SK-N-SH (cell line): ENCODE measurements at regions not wholly inside any gene's neighbourhood (a gene's known extent, or its start where the extent isn't known, plus 50 kb on each side); places are given as distances from the start of the nearest gene placed in this dataset.
"Not testable (repeated sequence)": the region's sequence is repeated elsewhere in the genome, so short reads cannot be mapped to it uniquely, and the experiment has no call there.

ENCODE experiments used
- CTCF ChIA-PET: fragments of 300-600, 350-600 bp; formaldehyde crosslinking; extraction: SDS; loops from one replicate; lab custom pipeline; 2021; lab: Yijun Ruan, JAX
- POLR2A ChIA-PET: fragments of 350-600 bp; sonication (Branson Sonifier 250); formaldehyde crosslinking; extraction: SDS; loops from one replicate; lab custom pipeline; 2020; ENCODE audit warnings: antibody characterized with exemption, inconsistent platforms; lab: Yijun Ruan, JAX
- DNase-seq: peaks from one replicate; pipeline ENCODE4 v3.0.0; 2012
- H2AFZ ChIP-seq: fragments of 200-600 bp; sonication (generic); 2 replicates; pipeline ENCODE4 v1.8.1; 2016; ENCODE audit warnings: antibody characterized with exemption, mild to moderate bottlenecking, low read depth
- H3F3A ChIP-seq: fragments of 200-600 bp; sonication (generic); replicated peaks from 2 replicates; pipeline ENCODE3; 2016; ENCODE audit warnings: antibody characterized with exemption, mild to moderate bottlenecking; ENCODE audit not compliant: insufficient read depth
- H3K27ac ChIP-seq, 2 experiments: fragments of 200-500 bp in 1 of 2; fragments of 200-600 bp in 1 of 2; sonication (Bioruptor generic) in 1 of 2; sonication (generic), shearing (Covaris generic) in 1 of 2; 2 replicates each; pipeline versions ENCODE4 v1.5.1 to v1.6.1; 2014 to 2016; ENCODE audit warnings: low read depth in 2 of 2, inconsistent platforms in 1 of 2, low read length in 1 of 2, mild to moderate bottlenecking in 1 of 2, mixed read lengths in 1 of 2
- H3K27me3 ChIP-seq: fragments of 200-600 bp; sonication (generic), shearing (Covaris generic); 2 replicates; pipeline ENCODE4 v1.6.1; 2016; ENCODE audit warnings: mixed run types; ENCODE audit not compliant: insufficient read depth
- H3K36me3 ChIP-seq, 2 experiments: fragments of 200-500 bp in 1 of 2; fragments of 200-600 bp in 1 of 2; sonication (Bioruptor generic) in 1 of 2; sonication (generic) in 1 of 2; replicated peaks in 1 of 2; 2 replicates each; pipeline versions ENCODE3 to v1.5.1; 2014 to 2016; ENCODE audit warnings: low read length in 1 of 2, mild to moderate bottlenecking in 1 of 2; ENCODE audit not compliant: insufficient read depth in 2 of 2, control insufficient read depth in 1 of 2
- H3K4me1 ChIP-seq, 2 experiments: fragments of 200-500 bp in 1 of 2; fragments of 200-600 bp in 1 of 2; sonication (Bioruptor generic) in 1 of 2; sonication (generic), shearing (Covaris generic) in 1 of 2; 2 replicates each; pipeline versions ENCODE4 v1.5.1 to v1.6.1; 2014 to 2016; ENCODE audit warnings: low read depth in 1 of 2, low read length in 1 of 2, mixed run types in 1 of 2; ENCODE audit not compliant: insufficient read depth in 2 of 2, control insufficient read depth in 1 of 2
- H3K4me2 ChIP-seq: fragments of 200-600 bp; sonication (generic), shearing (Covaris generic); 2 replicates; pipeline ENCODE4 v1.6.1; 2017; ENCODE audit warnings: mixed run types
- H3K4me3 ChIP-seq, 2 experiments: fragments of 200-500 bp in 1 of 2; fragments of 200-600 bp in 1 of 2; sonication (Bioruptor generic) in 1 of 2; sonication (generic), shearing (Covaris generic) in 1 of 2; 2 replicates each; pipeline versions ENCODE4 v1.5.1 to v1.8.1; 2014 to 2016; ENCODE audit warnings: low read depth in 2 of 2, inconsistent platforms in 1 of 2, low read length in 1 of 2, mild to moderate bottlenecking in 1 of 2, mixed read lengths in 1 of 2, moderate library complexity in 1 of 2
- H3K79me2 ChIP-seq: fragments of 200-600 bp; sonication (generic); 2 replicates; pipeline ENCODE4 v1.8.1; 2017; ENCODE audit warnings: mild to moderate bottlenecking; ENCODE audit not compliant: insufficient read depth
- H3K9ac ChIP-seq: fragments of 200-600 bp; sonication (generic); 2 replicates; pipeline ENCODE4 v1.6.1; 2017; ENCODE audit warnings: mixed run types
- H3K9me2 ChIP-seq: fragments of 200-600 bp; sonication (generic); 2 replicates; pipeline ENCODE4 v1.6.1; 2017; ENCODE audit warnings: mixed run types
- H3K9me3 ChIP-seq: fragments of 200-600 bp; sonication (generic); 2 replicates; pipeline ENCODE4 v1.6.1; 2017; ENCODE audit warnings: mixed run types, mild to moderate bottlenecking, moderate library complexity
- H4K20me1 ChIP-seq: fragments of 200-600 bp; sonication (generic); 2 replicates; pipeline ENCODE4 v1.6.1; 2017; ENCODE audit warnings: mild to moderate bottlenecking, mixed run types; ENCODE audit not compliant: insufficient read depth
- CHD2 ChIP-seq: fragments of 150-350 bp; IDR thresholded peaks from 2 replicates; pipeline ENCODE4 v1.6.1; 2018; ENCODE audit warnings: low read length; ENCODE audit not compliant: partially characterized antibody
- EP300 ChIP-seq, 2 experiments: IDR thresholded peaks; 2 replicates each; pipeline versions ENCODE4 v1.4.0 to v1.6.1; 2012; ENCODE audit warnings: borderline replicate concordance in 1 of 2, low read depth in 1 of 2, low read length in 1 of 2
- EZH2phosphoT487 ChIP-seq: fragments of 200-600 bp; sonication (generic); IDR thresholded peaks from 2 replicates; pipeline ENCODE4 v1.6.1; 2017; ENCODE audit warnings: low read depth, mixed run types, mild to moderate bottlenecking, antibody characterized with exemption, moderate library complexity, borderline replicate concordance
- FOSL2 ChIP-seq: IDR thresholded peaks from 2 replicates; pipeline ENCODE4 v1.4.0; 2012; ENCODE audit warnings: low read depth, mild to moderate bottlenecking, moderate library complexity, borderline replicate concordance
- FOXM1 ChIP-seq: IDR thresholded peaks from 2 replicates; pipeline ENCODE4 v1.4.0; 2012; ENCODE audit warnings: low read depth, mild to moderate bottlenecking
- GABPA ChIP-seq: IDR thresholded peaks from 2 replicates; pipeline ENCODE4 v1.4.0; 2012; ENCODE audit warnings: low read depth, mild to moderate bottlenecking
- JUND ChIP-seq: IDR thresholded peaks from 2 replicates; pipeline ENCODE4 v1.4.0; 2012
- MAX ChIP-seq: IDR thresholded peaks from 2 replicates; pipeline ENCODE4 v1.4.0; 2012; ENCODE audit warnings: low read depth
- MEF2A ChIP-seq: IDR thresholded peaks from 2 replicates; pipeline ENCODE4 v1.4.0; 2012; ENCODE audit warnings: low read depth, borderline replicate concordance
- MXI1 ChIP-seq: IDR thresholded peaks from 2 replicates; pipeline ENCODE4 v1.6.1; 2012; ENCODE audit warnings: mild to moderate bottlenecking, low read depth, low read length, improper control_type of control experiment
- NFIC ChIP-seq: IDR thresholded peaks from 2 replicates; pipeline ENCODE4 v1.4.0; 2012; ENCODE audit warnings: borderline replicate concordance
- NRF1 ChIP-seq: IDR thresholded peaks from 2 replicates; pipeline ENCODE4 v1.6.1; 2012; ENCODE audit warnings: low read depth, mild to moderate bottlenecking, low read length
- PBX3 ChIP-seq: IDR thresholded peaks from 2 replicates; pipeline ENCODE4; 2012
- RAD21 ChIP-seq: IDR thresholded peaks from 2 replicates; pipeline ENCODE4 v1.6.1; 2012; ENCODE audit warnings: mild to moderate bottlenecking, low read length
- REST ChIP-seq: IDR thresholded peaks from 2 replicates; pipeline ENCODE4 v1.6.1; 2012; ENCODE audit warnings: mild to moderate bottlenecking, low read depth, low read length, moderate library complexity
- RFX5 ChIP-seq: IDR thresholded peaks from 2 replicates; pipeline ENCODE4 v1.6.1; 2012; ENCODE audit warnings: mild to moderate bottlenecking, improper control_type of control experiment, low read length
- TAF1 ChIP-seq: IDR thresholded peaks from 2 replicates; pipeline ENCODE4 v1.6.1; 2012; ENCODE audit warnings: low read depth, mild to moderate bottlenecking, low read length, moderate library complexity, borderline replicate concordance
- TCF12 ChIP-seq: IDR thresholded peaks from 2 replicates; pipeline ENCODE4 v1.4.0; 2012
- YY1 ChIP-seq: IDR thresholded peaks from 2 replicates; pipeline ENCODE4 v1.4.0; 2012; ENCODE audit warnings: low read depth, mild to moderate bottlenecking
- ZBTB33 ChIP-seq: IDR thresholded peaks from 2 replicates; pipeline ENCODE4 v1.4.0; 2012; ENCODE audit warnings: low read depth, borderline replicate concordance
- WGBS: methylation state at CpG from one replicate; pipeline ENCODE4 v1.1.6; 2017; ENCODE audit warnings: low lambda C conversion rate; 5-methylcytosine and 5-hydroxymethylcytosine counted together

GRCh38 chr15:62907275-62907674, 135.3 kb upstream of the TPM1 start:
- H3K27me3 ChIP-seq, result no peaks in the 10 kb centered on the region
- no peak overlapping the region for H3K9ac ChIP-seq
- ChIA-PET POLR2A (no interaction called here), CTCF (interaction anchor here (0.8 to 1.6 kb wide), 5 partner anchors 9 to 187 kb away, joined by 3 to 7 read pairs (median 3); no protein-coding TSS in a partner anchor)
- no peaks in the 10 kb centered on the region for H3K79me2 ChIP-seq
- TF ChIP-seq FOXM1, result no peak
- no peak for TF ChIP-seq EP300 (IDR thresholded peaks at IDR 0.05; ENCODE audit: borderline replicate concordance in 1 of 2, low read depth in 1 of 2, low read length in 1 of 2)
- no peak for TF ChIP-seq ZBTB33
- no peak for TF ChIP-seq NRF1
- no peak for TF ChIP-seq TCF12
- TF ChIP-seq GABPA, result no peak
- no peak for TF ChIP-seq YY1
- no peak for TF ChIP-seq TAF1
- TF ChIP-seq CHD2, result no peak
- no peak for TF ChIP-seq RFX5
- TF ChIP-seq EZH2phosphoT487, result no peak
- TF ChIP-seq MXI1, result no peak
- no peak for TF ChIP-seq MEF2A
- no peak for TF ChIP-seq REST
- TF ChIP-seq JUND, result no peak
- no peak for TF ChIP-seq RAD21
- no peak for TF ChIP-seq FOSL2
- no peak for TF ChIP-seq PBX3
- TF ChIP-seq MAX, result no peak
- no peak for TF ChIP-seq NFIC
- no peak overlapping the region for H3K27ac ChIP-seq
- no peak overlapping the region for H3K4me2 ChIP-seq
- no peaks in the 10 kb centered on the region for H3K9me2 ChIP-seq
- no peaks in the 10 kb centered on the region for H3K9me3 ChIP-seq
- H3F3A ChIP-seq, result no peaks in the 10 kb centered on the region
- no peak overlapping the region for H2AFZ ChIP-seq
- H3K4me3 ChIP-seq, result no peak overlapping the region
- WGBS, result 95% methylated on average over 7 of the region's 8 CpGs
- H3K4me1 ChIP-seq, result peaks cover 0 to 3% of the 10 kb centered on the region in 2 experiments; a peak in 1 of 4 replicates
- DNase-seq, result no peak
- no peaks in the 10 kb centered on the region for H3K36me3 ChIP-seq
- no peaks in the 10 kb centered on the region for H4K20me1 ChIP-seq

- H4K20me1 ChIP-seq, H2AFZ ChIP-seq, H3K4me1 ChIP-seq, H3K9me2 ChIP-seq, DNase-seq, H3K4me3 ChIP-seq, H3K4me2 ChIP-seq, H3K36me3 ChIP-seq, H3K9ac ChIP-seq, H3K79me2 ChIP-seq, H3K27me3 ChIP-seq, H3K9me3 ChIP-seq, H3K27ac ChIP-seq, H3F3A ChIP-seq, POLR2A ChIA-PET: not testable (repeated sequence)
- 80% methylated on average over 5 of the region's 5 CpGs for WGBS
- CTCF ChIA-PET, result interaction anchor here (1.2 to 2.4 kb wide), 5 partner anchors 8 to 186 kb away, joined by 3 to 7 read pairs (median 4); no protein-coding TSS in a partner anchor
These were observed 134.2 kb upstream of the TPM1 start for GRCh38 chr15:62908341-62908740.
